HG03175 (cell line): ENCODE measurements at regions not wholly inside any gene's neighbourhood (a gene's known extent, or its start where the extent isn't known, plus 50 kb on each side); places are given as distances from the start of the nearest gene placed in this dataset.

ENCODE experiments used
- ATAC-seq: cut with Tn5 transposase; IDR thresholded peaks from one replicate; pipeline ENCODE4 v1.9.1; 2021; ENCODE audit warnings: mild to moderate bottlenecking, moderate library complexity; ENCODE audit not compliant: unreplicated experiment

DNA sequence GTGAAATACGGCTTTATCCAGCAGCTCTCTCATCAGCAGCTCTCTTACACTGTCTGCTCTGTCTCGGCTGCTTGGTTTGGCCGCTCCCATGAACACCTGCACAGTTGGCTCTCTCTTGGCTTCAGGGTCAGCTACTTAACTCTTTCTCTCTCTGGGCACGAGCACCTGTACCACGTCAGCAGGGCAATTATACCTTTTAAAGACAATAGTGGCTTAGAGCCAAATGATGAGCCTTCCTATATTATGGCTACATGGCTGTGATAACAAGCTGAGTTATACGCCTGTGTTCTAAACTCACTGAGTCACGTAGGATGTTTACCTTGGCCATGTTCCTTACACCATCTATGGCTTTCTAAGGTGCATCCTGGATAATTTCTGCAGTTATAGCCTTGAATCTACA is 69.2 kb upstream of the CTNND2 start:
- ATAC-seq: no peak

DNA sequence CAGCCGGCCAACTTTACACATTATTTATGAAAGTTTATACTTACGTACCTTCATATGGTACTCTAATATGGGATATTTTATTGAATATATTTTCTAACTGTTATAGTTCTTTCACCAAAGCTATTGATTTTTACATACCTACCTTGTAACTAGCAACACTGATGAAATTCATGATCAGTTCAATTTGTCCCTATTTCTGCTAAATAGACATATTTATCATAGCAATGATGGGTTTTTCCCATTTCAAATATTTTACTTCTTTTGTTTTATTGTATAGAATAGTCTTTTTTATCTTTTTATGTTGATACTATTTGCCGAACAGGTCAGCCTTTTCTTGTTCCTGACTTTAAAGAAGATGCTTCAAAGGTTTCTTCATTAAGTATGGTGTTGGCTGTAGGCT is 59.0 kb upstream of the CTNND2 start:
- ATAC-seq: no peak

DNA sequence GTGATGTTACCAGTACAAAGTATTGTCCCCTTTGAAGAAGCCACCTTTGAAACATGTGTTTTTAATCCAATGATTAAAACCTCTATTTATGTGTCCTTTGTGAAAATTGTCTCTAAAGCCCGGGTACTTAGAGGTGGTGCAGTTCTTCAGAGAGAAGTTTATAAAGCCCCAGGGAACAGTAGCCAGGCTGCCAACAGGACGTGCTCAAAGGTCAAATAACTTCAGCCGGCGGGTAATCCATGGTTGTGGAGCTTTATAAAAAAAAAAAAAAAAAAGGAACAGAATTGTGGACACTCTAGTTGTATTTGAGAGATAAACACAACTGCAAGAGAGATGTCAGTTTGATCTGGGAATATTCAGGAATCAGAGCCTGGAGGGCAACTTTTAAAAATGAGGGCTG is 57.9 kb upstream of the CTNND2 start:
- no peak for ATAC-seq

DNA sequence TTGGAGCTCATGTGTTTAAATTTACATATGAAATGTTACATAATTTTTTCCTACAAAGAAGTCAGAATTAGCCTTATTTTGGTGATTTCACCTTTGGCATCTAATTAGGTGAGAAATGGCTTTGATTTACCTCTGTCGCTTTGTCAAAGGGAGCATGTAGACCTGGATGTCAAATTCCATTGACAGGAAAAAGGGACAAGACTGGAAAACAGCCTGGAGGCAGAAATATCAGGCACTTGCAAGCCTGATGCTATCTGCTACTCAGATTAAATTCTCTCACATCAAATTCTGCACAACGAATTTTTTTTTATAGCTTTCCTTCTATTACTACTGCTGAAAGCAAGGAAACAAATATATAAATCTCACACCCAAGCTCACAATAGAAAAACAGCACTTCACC is 54.1 kb upstream of the CTNND2 start:
- ATAC-seq: no peak

DNA sequence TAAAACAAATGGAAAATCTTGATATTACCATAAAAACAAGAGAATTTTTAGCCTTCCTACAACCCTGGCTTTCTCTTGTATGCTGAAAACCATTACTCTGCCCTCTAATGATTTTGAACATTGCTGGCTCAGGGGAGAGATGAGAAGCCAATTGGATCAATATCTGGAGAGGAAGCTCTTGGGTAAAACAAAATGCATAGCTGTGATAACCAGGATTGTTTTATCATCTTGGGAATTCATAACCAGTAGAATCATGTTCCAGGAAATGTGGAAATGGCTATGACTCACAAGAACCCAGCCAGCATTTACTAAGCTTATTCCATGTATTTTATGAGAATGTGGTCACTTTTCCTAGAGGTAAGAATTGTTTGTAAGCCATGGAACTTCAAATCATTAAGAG is 51.1 kb upstream of the CTNND2 start:
- no peak for ATAC-seq
